DOHH2 (cell line): ENCODE measurements at regions not wholly inside any gene's neighbourhood (a gene's known extent, or its start where the extent isn't known, plus 50 kb on each side); places are given as distances from the start of the nearest gene placed in this dataset.

ENCODE experiments used
- H3F3A ChIP-seq: fragments of 200-600 bp; sonication (generic), shearing (Covaris generic); 2 replicates; pipeline ENCODE4 v1.6.0; 2016; ENCODE audit warnings: antibody characterized with exemption, mild to moderate bottlenecking; ENCODE audit not compliant: control insufficient read depth, insufficient read depth
- H3K27ac ChIP-seq: fragments of 200-600 bp; sonication (generic); 2 replicates; pipeline ENCODE4 v1.5.1; 2014; ENCODE audit warnings: low read depth, mild to moderate bottlenecking, low read length, moderate library complexity
- H3K27me3 ChIP-seq: fragments of 200-600 bp; sonication (generic); 2 replicates; pipeline ENCODE4 v1.6.1; 2014; ENCODE audit warnings: mild to moderate bottlenecking, low read length, mixed read lengths; ENCODE audit not compliant: control insufficient read depth
- H3K36me3 ChIP-seq: fragments of 200-600 bp; sonication (generic); 2 replicates; pipeline ENCODE4 v1.6.1; 2014; ENCODE audit warnings: mild to moderate bottlenecking, low read length, moderate library complexity, mixed read lengths; ENCODE audit not compliant: control insufficient read depth
- H3K4me1 ChIP-seq: fragments of 200-600 bp; sonication (generic); 2 replicates; pipeline ENCODE4 v1.6.1; 2014; ENCODE audit warnings: mild to moderate bottlenecking, low read length, mixed read lengths; ENCODE audit not compliant: control insufficient read depth
- H3K4me2 ChIP-seq: fragments of 200-600 bp; sonication (generic); 2 replicates; pipeline ENCODE4 v1.6.0; 2014; ENCODE audit warnings: mild to moderate bottlenecking, low read length, moderate library complexity
- H3K4me3 ChIP-seq: fragments of 200-600 bp; sonication (generic); 2 replicates; pipeline ENCODE4 v1.5.1; 2014; ENCODE audit warnings: mild to moderate bottlenecking, low read length, mixed read lengths
- H3K79me2 ChIP-seq: fragments of 200-600 bp; sonication (generic); 2 replicates; pipeline ENCODE4 v1.6.1; 2014; ENCODE audit warnings: mild to moderate bottlenecking, low read length, mixed read lengths; ENCODE audit not compliant: control insufficient read depth
- H3K9me2 ChIP-seq: fragments of 200-600 bp; sonication (generic); replicated peaks from 2 replicates; pipeline ENCODE4 v1.6.1; 2014; ENCODE audit warnings: mild to moderate bottlenecking, low read length, mixed read lengths; ENCODE audit not compliant: control insufficient read depth
- H3K9me3 ChIP-seq: fragments of 200-600 bp; sonication (generic); 2 replicates; pipeline ENCODE4 v1.6.1; 2014; ENCODE audit warnings: antibody characterized with exemption, low read length, mixed read lengths; ENCODE audit not compliant: control insufficient read depth, insufficient read depth
- H4K20me1 ChIP-seq: fragments of 200-600 bp; sonication (generic); 2 replicates; pipeline ENCODE4 v1.6.0; 2014; ENCODE audit warnings: low read depth, mild to moderate bottlenecking, antibody characterized with exemption, low read length, moderate library complexity; ENCODE audit not compliant: control insufficient read depth, insufficient read depth
- CTCF ChIP-seq: fragments of 200-600 bp; sonication (generic); IDR thresholded peaks from one replicate; pipeline ENCODE4 v1.5.1; 2014; ENCODE audit warnings: antibody characterized with exemption, mild to moderate bottlenecking, low read depth, low read length; ENCODE audit not compliant: poor library complexity, severe bottlenecking
- EZH2phosphoT487 ChIP-seq: fragments of 200-600 bp; sonication (generic); IDR thresholded peaks from 2 replicates; pipeline ENCODE4 v1.6.1; 2017; ENCODE audit warnings: borderline replicate concordance, mild to moderate bottlenecking, antibody characterized with exemption, low read length, moderate library complexity, mixed read lengths

- H3K9me3 ChIP-seq: no peaks in the 10 kb centered on the region
- no peak overlapping the region for H3K4me2 ChIP-seq
- no peaks in the 10 kb centered on the region for H3K4me1 ChIP-seq
- H4K20me1 ChIP-seq: no peaks in the 10 kb centered on the region
- H3K4me3 ChIP-seq: no peak overlapping the region
- no peak for TF ChIP-seq CTCF
- no peak for TF ChIP-seq EZH2phosphoT487
- H3K79me2 ChIP-seq: no peaks in the 10 kb centered on the region
- no peaks in the 10 kb centered on the region for H3K9me2 ChIP-seq
- no peaks in the 10 kb centered on the region for H3K36me3 ChIP-seq
- no peaks in the 10 kb centered on the region for H3F3A ChIP-seq
- H3K27me3 ChIP-seq: no peaks in the 10 kb centered on the region
- H3K27ac ChIP-seq: no peak overlapping the region
Measured at GRCh38 chr6:140032189-140032588, 657.7 kb upstream of the CITED2 start.

GRCh38 chr6:140029551-140029950, 655.1 kb upstream of the CITED2 start:
- Histone ChIP-seq H3K4me3 (no peak overlapping the region), H3F3A (no peaks in the 10 kb centered on the region), H3K4me2 (no peak overlapping the region), H3K27me3 (no peaks in the 10 kb centered on the region), H3K9me2 (no peaks in the 10 kb centered on the region), H3K27ac (no peak overlapping the region), H3K79me2 (no peaks in the 10 kb centered on the region), H3K9me3 (no peaks in the 10 kb centered on the region), H4K20me1 (no peaks in the 10 kb centered on the region), H3K36me3 (no peaks in the 10 kb centered on the region), H3K4me1 (no peaks in the 10 kb centered on the region)
- TF ChIP-seq EZH2phosphoT487 (no peak), CTCF (no peak)

- Histone ChIP-seq H3K79me2 (no peaks in the 10 kb centered on the region), H3F3A (no peaks in the 10 kb centered on the region), H3K27me3 (no peaks in the 10 kb centered on the region), H3K4me3 (no peak overlapping the region), H4K20me1 (no peaks in the 10 kb centered on the region), H3K9me3 (no peaks in the 10 kb centered on the region), H3K9me2 (no peaks in the 10 kb centered on the region), H3K36me3 (no peaks in the 10 kb centered on the region), H3K27ac (no peak overlapping the region), H3K4me2 (no peak overlapping the region), H3K4me1 (no peaks in the 10 kb centered on the region)
- no peak for TF ChIP-seq EZH2phosphoT487
- no peak for TF ChIP-seq CTCF
Measured at GRCh38 chr6:140027219-140027618, 652.8 kb upstream of the CITED2 start.

- Histone ChIP-seq H3K9me2 (no peaks in the 10 kb centered on the region), H3F3A (no peaks in the 10 kb centered on the region), H3K4me2 (no peak overlapping the region), H3K36me3 (no peaks in the 10 kb centered on the region), H3K9me3 (no peaks in the 10 kb centered on the region), H4K20me1 (no peaks in the 10 kb centered on the region), H3K4me1 (no peaks in the 10 kb centered on the region), H3K79me2 (no peaks in the 10 kb centered on the region), H3K27me3 (no peaks in the 10 kb centered on the region), H3K4me3 (no peak overlapping the region), H3K27ac (no peak overlapping the region)
- TF ChIP-seq EZH2phosphoT487: no peak
- TF ChIP-seq CTCF: no peak
Measured at GRCh38 chr6:140026546-140026945, 652.1 kb upstream of the CITED2 start.
